Panc1 (cell line): ENCODE measurements at regions not wholly inside any gene's neighbourhood (a gene's known extent, or its start where the extent isn't known, plus 50 kb on each side); places are given as distances from the start of the nearest gene placed in this dataset.
"Not testable (repeated sequence)": the region's sequence is repeated elsewhere in the genome, so short reads cannot be mapped to it uniquely, and the experiment has no call there.

ENCODE experiments used
- POLR2AphosphoS5 ChIP-seq: IDR thresholded peaks from 2 replicates; pipeline ENCODE4 v1.6.1; 2012; ENCODE audit warnings: mild to moderate bottlenecking, low read depth, low read length, moderate library complexity
- TF ChIP-seq, protein P1 (sequence below): fragments of 450-650 bp; IDR thresholded peaks from 2 replicates; pipeline ENCODE4 v1.5.1; 2017; ENCODE audit warnings: mild to moderate bottlenecking

DNA sequence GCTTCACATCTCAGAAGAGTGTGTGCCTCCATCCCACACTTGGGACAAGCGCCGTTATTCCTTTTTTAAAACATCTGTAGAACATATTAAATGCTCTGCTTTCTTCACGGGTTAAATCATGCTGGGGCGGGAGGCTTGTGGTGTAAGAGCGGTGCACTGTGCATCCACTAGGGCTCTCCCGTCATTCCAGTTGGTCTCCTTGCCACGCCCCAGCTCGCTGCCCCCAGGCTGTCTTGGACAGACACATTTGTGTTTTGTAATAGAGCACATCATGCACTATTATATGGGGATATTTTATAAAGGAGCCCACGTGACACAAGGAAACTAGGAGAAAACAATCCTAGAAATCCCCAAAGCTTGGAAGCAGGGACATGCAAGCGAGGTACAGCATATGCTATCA is 87.7 kb upstream of the PLGLB2 start:
- TF ChIP-seq, protein P1, sequence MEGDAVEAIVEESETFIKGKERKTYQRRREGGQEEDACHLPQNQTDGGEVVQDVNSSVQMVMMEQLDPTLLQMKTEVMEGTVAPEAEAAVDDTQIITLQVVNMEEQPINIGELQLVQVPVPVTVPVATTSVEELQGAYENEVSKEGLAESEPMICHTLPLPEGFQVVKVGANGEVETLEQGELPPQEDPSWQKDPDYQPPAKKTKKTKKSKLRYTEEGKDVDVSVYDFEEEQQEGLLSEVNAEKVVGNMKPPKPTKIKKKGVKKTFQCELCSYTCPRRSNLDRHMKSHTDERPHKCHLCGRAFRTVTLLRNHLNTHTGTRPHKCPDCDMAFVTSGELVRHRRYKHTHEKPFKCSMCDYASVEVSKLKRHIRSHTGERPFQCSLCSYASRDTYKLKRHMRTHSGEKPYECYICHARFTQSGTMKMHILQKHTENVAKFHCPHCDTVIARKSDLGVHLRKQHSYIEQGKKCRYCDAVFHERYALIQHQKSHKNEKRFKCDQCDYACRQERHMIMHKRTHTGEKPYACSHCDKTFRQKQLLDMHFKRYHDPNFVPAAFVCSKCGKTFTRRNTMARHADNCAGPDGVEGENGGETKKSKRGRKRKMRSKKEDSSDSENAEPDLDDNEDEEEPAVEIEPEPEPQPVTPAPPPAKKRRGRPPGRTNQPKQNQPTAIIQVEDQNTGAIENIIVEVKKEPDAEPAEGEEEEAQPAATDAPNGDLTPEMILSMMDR: not testable (repeated sequence)
- TF ChIP-seq POLR2AphosphoS5: not testable (repeated sequence)
